NAMALWA (cell line): ENCODE measurements at regions not wholly inside any gene's neighbourhood (a gene's known extent, or its start where the extent isn't known, plus 50 kb on each side); places are given as distances from the start of the nearest gene placed in this dataset.

Source experiments
- DNase-seq: peaks from one replicate; pipeline ENCODE4 v3.0.0-alpha.2; 2015; ENCODE audit warnings: low spot score

- peak; percentile 16 for DNase-seq
Observed at GRCh38 chr16:47970291-47970931, 185.4 kb downstream of the ABCC12 start.

GRCh38 chr16:47967374-47967773 is 188.4 kb downstream of the ABCC12 start:
- no peak for DNase-seq

- DNase-seq = no peak
Observed at GRCh38 chr16:47966325-47966724, 189.5 kb downstream of the ABCC12 start.

- no peak for DNase-seq
Observed at GRCh38 chr16:47965439-47965838, 190.4 kb downstream of the ABCC12 start.

- DNase-seq = no peak
Observed at GRCh38 chr16:47958726-47959125, 197.1 kb downstream of the ABCC12 start.

GRCh38 chr16:47956916-47957315 is 198.9 kb downstream of the ABCC12 start:
- no peak for DNase-seq

GRCh38 chr16:47949714-47950113 is 206.1 kb downstream of the ABCC12 start:
- no peak for DNase-seq

- no peak for DNase-seq
Observed at GRCh38 chr16:47949276-47949675, 206.5 kb downstream of the ABCC12 start.

- no peak for DNase-seq
Observed at GRCh38 chr16:47947723-47948122, 208.1 kb downstream of the ABCC12 start.

- no peak for DNase-seq
Observed at GRCh38 chr16:47946092-47946491, 209.7 kb downstream of the ABCC12 start.

- DNase-seq = no peak
Observed at GRCh38 chr16:47944589-47944988, 211.2 kb downstream of the ABCC12 start.

- DNase-seq = no peak
Observed at GRCh38 chr16:47943235-47943634, 212.6 kb downstream of the ABCC12 start.

GRCh38 chr16:47940466-47940865 is 215.3 kb downstream of the ABCC12 start:
- DNase-seq = no peak

GRCh38 chr16:47939680-47940079 is 216.1 kb downstream of the ABCC12 start:
- DNase-seq = no peak

- no peak for DNase-seq
Observed at GRCh38 chr16:47938272-47938671, 217.5 kb downstream of the ABCC12 start.

- DNase-seq = peak; percentile 3
Observed at GRCh38 chr16:47928008-47928407, 227.8 kb downstream of the ABCC12 start.

- DNase-seq = no peak
Observed at GRCh38 chr16:47927330-47927729, 228.5 kb downstream of the ABCC12 start.

GRCh38 chr16:47925811-47926460 is 229.9 kb downstream of the ABCC12 start:
- no peak for DNase-seq

- no peak for DNase-seq
Observed at GRCh38 chr16:47924950-47925349, 230.8 kb downstream of the ABCC12 start.

GRCh38 chr16:47921535-47921934 is 234.3 kb downstream of the ABCC12 start:
- DNase-seq = no peak

- no peak for DNase-seq
Observed at GRCh38 chr16:47920709-47921108, 235.1 kb downstream of the ABCC12 start.

GRCh38 chr16:47917118-47917517 is 238.7 kb downstream of the ABCC12 start:
- DNase-seq = no peak

- no peak for DNase-seq
Observed at GRCh38 chr16:47916266-47916665, 239.5 kb downstream of the ABCC12 start.

GRCh38 chr16:47907109-47907508 is 248.7 kb downstream of the ABCC12 start:
- no peak for DNase-seq
